HUES48 (cell line): ENCODE measurements at regions not wholly inside any gene's neighbourhood (a gene's known extent, or its start where the extent isn't known, plus 50 kb on each side); places are given as distances from the start of the nearest gene placed in this dataset.

Experiments used
- H3K27ac ChIP-seq: one replicate; pipeline ENCODE4 v1.7.0; 2013; ENCODE audit warnings: low read depth, low read length, inconsistent platforms
- H3K27me3 ChIP-seq: 2 replicates; pipeline ENCODE4 v1.6.1; 2013; ENCODE audit warnings: mild to moderate bottlenecking, low read length; ENCODE audit not compliant: control insufficient read depth, insufficient read depth
- H3K36me3 ChIP-seq: 2 replicates; pipeline ENCODE4 v1.6.1; 2013; ENCODE audit warnings: low read length; ENCODE audit not compliant: control insufficient read depth, insufficient read depth
- H3K4me1 ChIP-seq: 2 replicates; pipeline ENCODE4 v1.6.1; 2013; ENCODE audit warnings: mild to moderate bottlenecking, low read length; ENCODE audit not compliant: control insufficient read depth, insufficient read depth
- H3K4me3 ChIP-seq: 2 replicates; pipeline ENCODE4 v1.5.1; 2013; ENCODE audit warnings: mild to moderate bottlenecking, low read depth, low read length
- H3K9ac ChIP-seq: 2 replicates; pipeline ENCODE4 v1.6.1; 2013; ENCODE audit warnings: mild to moderate bottlenecking, low read depth, low read length, moderate library complexity
- H3K9me3 ChIP-seq: 2 replicates; pipeline ENCODE4 v1.6.1; 2013; ENCODE audit warnings: low read length; ENCODE audit not compliant: control insufficient read depth, insufficient read depth

DNA sequence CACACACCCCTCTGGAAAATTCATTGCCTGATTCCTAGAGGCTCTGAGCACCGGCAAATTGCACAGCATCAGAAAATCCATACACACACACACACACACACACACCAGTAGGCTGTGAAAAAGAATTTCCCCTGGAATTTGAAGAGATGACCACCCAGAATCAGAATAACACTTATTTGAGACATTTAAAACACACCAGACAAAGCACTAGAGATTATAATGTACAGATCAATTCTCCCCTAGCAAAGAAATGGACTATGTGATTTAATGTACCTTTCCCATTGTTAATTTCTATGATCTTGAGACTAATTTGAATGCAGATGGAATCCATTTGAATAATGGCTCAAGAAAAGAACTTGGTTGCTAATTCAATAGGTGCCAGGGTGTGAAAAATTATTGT is 399.3 kb downstream of the HNRNPD start:
- Histone ChIP-seq H3K36me3 (no peaks in the 10 kb centered on the region), H3K4me3 (no peak overlapping the region), H3K27ac (no peak overlapping the region), H3K27me3 (no peaks in the 10 kb centered on the region), H3K4me1 (no peaks in the 10 kb centered on the region), H3K9me3 (no peaks in the 10 kb centered on the region), H3K9ac (no peak overlapping the region)

DNA sequence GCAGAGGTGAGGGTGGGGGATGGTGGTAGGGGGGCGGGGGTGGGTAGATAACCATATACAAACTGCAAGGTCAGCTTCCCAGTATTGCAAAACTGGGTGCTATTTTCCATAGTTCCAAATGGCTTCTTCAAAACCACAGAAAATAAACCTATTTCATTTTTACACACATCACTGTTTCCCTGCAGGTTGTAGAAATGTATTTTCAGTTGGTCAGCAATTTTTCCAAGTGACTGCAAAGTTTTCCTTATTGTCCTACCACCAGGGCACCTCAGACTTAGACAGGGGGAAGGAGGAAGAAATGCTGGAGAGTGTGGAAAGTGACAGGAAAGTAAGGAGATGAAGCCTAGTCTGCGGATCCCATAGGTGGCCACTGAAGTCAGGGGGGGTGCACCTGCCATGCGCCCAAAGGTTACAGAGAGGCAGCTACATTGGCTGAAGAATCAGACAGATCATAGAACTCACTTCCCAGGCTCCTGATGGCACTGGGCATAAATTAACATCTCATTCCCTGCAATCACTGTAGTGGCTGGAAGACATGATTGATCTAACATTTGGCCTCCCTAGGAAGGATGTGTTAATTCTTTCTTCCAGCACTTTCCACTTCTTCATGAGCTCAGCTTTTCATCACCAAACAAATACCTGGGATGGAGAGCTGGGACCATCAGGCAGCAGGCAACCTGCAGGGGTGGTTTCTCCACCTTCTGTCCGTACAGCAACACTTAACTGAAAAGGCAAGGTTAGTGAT is 402.0 kb downstream of the HNRNPD start:
- Histone ChIP-seq H3K27ac (no peak overlapping the region), H3K9me3 (no peaks in the 10 kb centered on the region), H3K4me1 (no peaks in the 10 kb centered on the region), H3K9ac (no peak overlapping the region), H3K27me3 (no peaks in the 10 kb centered on the region), H3K4me3 (no peak overlapping the region), H3K36me3 (no peaks in the 10 kb centered on the region)

DNA sequence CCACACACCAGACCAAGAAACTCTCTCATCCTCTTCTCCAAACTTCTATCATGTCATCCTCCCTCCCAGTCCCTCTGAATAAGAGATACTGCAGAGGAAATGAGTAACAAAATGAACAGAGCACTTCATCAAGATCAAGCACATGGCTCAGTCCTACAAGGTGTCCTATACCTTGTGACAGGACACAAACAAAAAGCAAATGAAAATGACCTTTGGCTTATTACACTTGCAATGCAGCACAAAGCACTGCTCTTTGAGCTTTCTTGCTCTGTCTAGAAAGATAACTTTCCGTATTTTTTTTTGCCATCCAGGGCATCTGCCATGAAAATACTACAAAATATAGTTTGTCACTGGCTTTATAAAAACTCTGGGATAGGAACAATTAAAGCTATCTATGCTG is 402.7 kb downstream of the HNRNPD start:
- Histone ChIP-seq H3K27ac (no peak overlapping the region), H3K4me1 (no peaks in the 10 kb centered on the region), H3K4me3 (no peak overlapping the region), H3K36me3 (no peaks in the 10 kb centered on the region), H3K27me3 (no peaks in the 10 kb centered on the region), H3K9me3 (no peaks in the 10 kb centered on the region), H3K9ac (no peak overlapping the region)

DNA sequence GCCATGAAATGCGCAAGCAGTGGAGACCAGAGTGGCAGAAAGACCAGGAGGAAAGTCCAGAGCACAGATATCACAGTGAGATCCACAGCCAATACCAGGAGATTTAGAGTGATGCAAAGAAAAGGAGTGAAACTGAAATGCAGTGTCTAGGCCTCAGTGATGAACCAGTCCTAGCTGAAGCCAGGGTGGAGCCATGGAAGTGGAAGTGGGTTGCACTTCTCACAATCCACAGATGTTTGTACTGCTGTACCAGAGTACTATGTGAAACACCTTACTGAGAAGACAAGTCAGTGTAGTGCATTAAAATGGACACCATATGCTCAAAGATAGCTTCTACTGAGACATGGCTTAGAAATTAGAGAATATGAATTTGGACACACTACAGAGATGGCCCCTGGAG is 403.3 kb downstream of the HNRNPD start:
- Histone ChIP-seq H3K36me3 (no peaks in the 10 kb centered on the region), H3K9ac (no peak overlapping the region), H3K27ac (no peak overlapping the region), H3K9me3 (no peaks in the 10 kb centered on the region), H3K4me3 (no peak overlapping the region), H3K4me1 (peaks cover 5% of the 10 kb centered on the region; the same call in 1 of the 2 replicates), H3K27me3 (no peaks in the 10 kb centered on the region)

DNA sequence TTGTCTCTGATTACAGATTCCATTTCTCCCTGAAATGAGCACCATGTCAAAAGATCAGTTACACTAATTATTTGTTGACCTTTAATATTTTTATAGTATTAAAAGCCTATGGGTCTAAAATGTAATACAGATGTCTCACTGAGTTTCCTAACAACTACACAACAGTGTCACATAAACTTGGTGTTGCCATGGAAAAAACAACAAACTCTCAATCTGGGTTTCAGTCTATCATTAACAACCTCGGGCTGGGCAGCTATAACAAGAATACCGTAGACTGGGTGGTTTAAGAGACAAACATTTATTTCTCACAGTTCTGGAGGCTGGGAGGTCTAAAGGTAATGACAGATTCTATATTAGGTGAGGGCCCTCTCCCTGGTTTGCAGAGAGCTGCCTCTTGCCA is 407.1 kb downstream of the HNRNPD start:
- H3K9ac ChIP-seq: no peak overlapping the region

DNA sequence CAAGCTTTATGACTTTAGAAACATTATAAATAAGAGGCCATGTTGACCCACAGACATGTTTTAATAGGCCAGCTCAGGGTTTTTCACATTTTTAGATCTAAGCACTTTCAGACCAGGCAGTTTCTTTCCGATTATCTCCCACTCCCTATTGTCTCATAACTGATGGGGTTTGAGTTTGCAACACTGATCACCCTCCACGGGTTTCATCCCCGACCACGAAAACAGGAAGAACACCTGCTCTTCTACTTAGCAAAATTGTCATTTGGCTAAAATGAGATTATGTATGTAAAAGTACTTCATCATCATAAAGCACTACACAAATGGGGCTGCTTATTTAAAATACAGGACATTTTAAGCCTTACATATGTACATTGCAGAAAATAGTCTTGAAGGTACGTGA is 407.9 kb downstream of the HNRNPD start:
- no peak overlapping the region for H3K27ac ChIP-seq
- no peaks in the 10 kb centered on the region for H3K27me3 ChIP-seq
- no peaks in the 10 kb centered on the region for H3K36me3 ChIP-seq
- H3K4me3 ChIP-seq: no peak overlapping the region
- H3K9ac ChIP-seq: no peak overlapping the region
- no peaks in the 10 kb centered on the region for H3K9me3 ChIP-seq
- H3K4me1 ChIP-seq: peaks cover 25% of the 10 kb centered on the region

More for the DNA sequence above, 407.1 kb downstream of the HNRNPD start:
- H3K27ac ChIP-seq: no peak overlapping the region
- no peaks in the 10 kb centered on the region for H3K27me3 ChIP-seq
- H3K9me3 ChIP-seq: no peaks in the 10 kb centered on the region
- no peak overlapping the region for H3K4me3 ChIP-seq
- H3K36me3 ChIP-seq: no peaks in the 10 kb centered on the region
- H3K4me1 ChIP-seq: peaks cover 25% of the 10 kb centered on the region

DNA sequence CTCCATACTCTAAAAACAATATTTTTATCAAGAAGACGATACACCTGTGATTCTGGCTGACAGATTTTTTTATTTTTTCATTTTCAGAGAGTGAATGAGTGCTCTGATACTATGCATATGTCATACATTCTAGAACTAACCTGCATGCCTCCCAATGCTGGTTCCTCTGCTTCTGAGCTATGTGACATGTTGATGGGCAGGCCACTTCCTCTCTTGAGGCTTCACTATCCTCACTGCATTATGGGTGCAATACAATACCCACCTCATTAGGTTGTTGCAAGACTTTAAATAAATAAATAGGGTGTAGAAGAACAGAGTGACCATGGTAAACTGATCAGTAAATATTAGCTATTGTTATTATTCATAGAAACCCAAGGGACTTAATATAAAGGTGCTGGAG is 408.3 kb downstream of the HNRNPD start:
- no peaks in the 10 kb centered on the region for H3K9me3 ChIP-seq
- H3K36me3 ChIP-seq: no peaks in the 10 kb centered on the region
- H3K27me3 ChIP-seq: no peaks in the 10 kb centered on the region
- no peak overlapping the region for H3K4me3 ChIP-seq
- no peak overlapping the region for H3K27ac ChIP-seq
- no peak overlapping the region for H3K9ac ChIP-seq
- peaks cover 25% of the 10 kb centered on the region for H3K4me1 ChIP-seq

DNA sequence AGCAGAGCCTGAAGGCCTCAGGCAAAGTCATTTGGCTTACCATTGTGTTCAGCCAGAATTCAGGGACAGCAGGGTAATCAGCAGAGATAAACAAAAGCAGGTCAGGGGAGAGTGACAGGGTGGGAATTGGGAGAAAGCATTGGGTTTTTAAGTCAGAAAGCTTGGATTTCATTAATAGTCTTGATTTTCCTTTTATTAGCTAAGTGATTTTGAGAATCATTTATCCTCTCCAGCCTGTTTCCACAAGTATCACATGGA is 410.1 kb downstream of the HNRNPD start:
- peaks cover 25% of the 10 kb centered on the region for H3K4me1 ChIP-seq
- no peaks in the 10 kb centered on the region for H3K9me3 ChIP-seq
- H3K27me3 ChIP-seq: no peaks in the 10 kb centered on the region
- H3K9ac ChIP-seq: no peak overlapping the region
- H3K4me3 ChIP-seq: no peak overlapping the region
- H3K27ac ChIP-seq: no peak overlapping the region
- no peaks in the 10 kb centered on the region for H3K36me3 ChIP-seq

DNA sequence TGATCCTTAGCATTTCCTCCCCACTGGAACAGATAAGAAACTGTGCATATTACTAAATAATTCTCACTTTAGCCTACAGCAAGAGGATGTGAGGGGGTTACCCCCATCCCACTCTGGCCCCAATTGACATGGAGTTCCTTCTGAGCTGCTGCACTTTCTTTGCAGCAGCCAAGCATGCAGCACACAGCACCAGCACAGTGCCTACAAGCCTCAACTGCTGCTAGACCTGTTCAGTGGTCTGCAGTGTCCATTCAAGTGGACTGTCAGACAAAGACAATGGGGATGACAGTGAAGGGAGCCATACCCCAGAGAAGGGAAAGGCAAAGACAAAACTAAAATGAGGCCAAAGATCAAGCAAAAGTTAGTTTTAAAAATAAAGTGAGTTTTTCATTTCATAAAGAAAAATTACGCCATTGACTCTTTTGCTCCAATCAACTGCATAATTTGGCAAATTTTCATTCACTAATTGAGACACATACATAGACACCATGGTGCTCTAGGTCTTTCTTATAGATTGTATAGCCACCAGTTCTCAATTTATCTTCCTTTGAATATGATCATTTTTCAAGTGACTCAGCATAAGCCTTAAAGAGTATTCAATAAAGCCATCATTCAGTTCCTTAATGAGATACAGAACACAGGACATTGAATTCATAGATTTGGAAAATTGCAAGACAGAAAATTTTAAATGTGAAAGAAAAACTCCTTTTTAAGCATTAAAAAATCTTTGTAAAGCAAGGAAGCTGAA is 410.6 kb downstream of the HNRNPD start:
- H3K9ac ChIP-seq: no peak overlapping the region

DNA sequence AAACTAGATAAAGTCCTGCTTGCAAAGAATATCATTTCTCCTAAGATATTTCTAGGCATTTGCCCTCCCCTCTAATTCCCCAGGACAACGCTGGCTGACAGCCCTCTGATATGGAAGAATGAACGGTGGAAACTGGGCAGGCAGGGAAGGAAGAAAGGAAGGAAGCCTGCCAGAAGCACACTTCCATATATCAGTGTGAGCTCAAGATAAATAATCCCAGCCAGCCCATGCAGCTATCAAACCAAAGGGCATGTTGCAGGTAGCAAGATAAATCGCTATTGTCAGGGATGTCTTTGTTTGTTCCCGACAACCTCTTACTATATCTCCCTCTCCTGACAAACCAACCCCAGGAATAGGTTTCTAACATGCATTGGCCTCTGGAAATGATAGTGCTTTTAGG is 412.8 kb downstream of the HNRNPD start:
- H3K9me3 ChIP-seq: no peaks in the 10 kb centered on the region
- peak overlapping the region; percentile 32 for H3K27ac ChIP-seq
- peaks cover 25% of the 10 kb centered on the region for H3K4me1 ChIP-seq
- no peaks in the 10 kb centered on the region for H3K36me3 ChIP-seq
- no peak overlapping the region for H3K4me3 ChIP-seq
- H3K27me3 ChIP-seq: no peaks in the 10 kb centered on the region
- H3K9ac ChIP-seq: no peak overlapping the region

More for the DNA sequence above, 410.6 kb downstream of the HNRNPD start:
- Histone ChIP-seq H3K27ac (peak overlapping the region; percentile 21), H3K9me3 (no peaks in the 10 kb centered on the region), H3K4me1 (peaks cover 25% of the 10 kb centered on the region), H3K36me3 (no peaks in the 10 kb centered on the region), H3K27me3 (no peaks in the 10 kb centered on the region), H3K4me3 (no peak overlapping the region)

DNA sequence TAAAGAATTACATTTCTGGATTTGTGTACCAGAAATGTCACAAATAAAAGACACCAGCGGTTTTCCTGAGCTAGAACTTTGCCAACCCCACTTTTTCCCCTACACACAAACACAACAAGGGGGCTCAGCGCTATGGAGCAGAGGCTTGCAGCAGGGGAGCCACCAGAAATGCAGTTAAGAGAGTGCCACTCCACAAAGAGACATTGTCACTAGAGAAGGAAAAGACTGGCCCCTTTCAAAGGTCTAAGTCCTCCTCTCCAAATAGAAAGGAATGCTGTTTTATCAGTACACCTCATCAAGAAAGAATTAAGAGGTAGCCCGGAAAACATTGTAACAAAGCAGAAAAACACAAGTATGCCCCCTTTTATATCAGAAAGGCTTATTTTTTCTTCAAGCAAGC is 419.5 kb downstream of the HNRNPD start:
- no peak overlapping the region for H3K4me3 ChIP-seq
- no peaks in the 10 kb centered on the region for H3K4me1 ChIP-seq
- no peaks in the 10 kb centered on the region for H3K27me3 ChIP-seq
- no peaks in the 10 kb centered on the region for H3K9me3 ChIP-seq
- H3K9ac ChIP-seq: no peak overlapping the region
- no peaks in the 10 kb centered on the region for H3K36me3 ChIP-seq
- H3K27ac ChIP-seq: peak overlapping the region; percentile 69
